ENCODE measurements at regions not wholly inside any gene's neighbourhood (a gene's known extent, or its start where the extent isn't known, plus 50 kb on each side); places are given as distances from the start of the nearest gene placed in this dataset.

- H3K4me1 ChIP-seq (ENCODE audit: low read depth, poor library complexity, severe bottlenecking), result peaks cover 10% of the 10 kb centered on the region
Measured at GRCh38 chr6:167056370-167056769, 57.2 kb downstream of the CEP43 start.

DNA sequence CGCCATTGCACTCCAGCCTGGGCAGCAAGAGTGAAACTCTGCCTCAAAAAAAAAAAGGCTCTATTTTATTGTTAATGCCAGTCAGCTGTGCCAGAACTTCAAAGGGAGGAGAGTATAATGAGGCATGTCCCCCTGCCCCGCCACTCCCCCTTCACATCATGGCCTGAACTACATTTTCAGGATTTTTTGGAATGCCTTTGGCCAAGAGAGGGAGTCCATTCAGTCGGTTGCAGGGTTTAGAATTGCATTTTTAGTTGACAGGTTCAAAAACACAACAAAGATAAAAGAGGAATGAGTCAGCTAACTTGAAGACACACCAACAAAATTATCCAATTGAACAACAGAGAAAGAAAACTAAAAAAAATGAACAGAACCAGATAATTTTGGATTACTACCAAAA is 59.1 kb downstream of the CEP43 start:
- Histone ChIP-seq H3K4me3 (IDR thresholded peaks at IDR 0.05; ENCODE audit: insufficient read depth, low read depth, low read length) (no peak overlapping the region), H3K4me1 (ENCODE audit: low read depth, poor library complexity, severe bottlenecking) (peaks cover 10% of the 10 kb centered on the region), H2AFZ (ENCODE audit: low read depth) (no peak overlapping the region), H3K27me3 (ENCODE audit: insufficient read depth, low read depth) (no peaks in the 10 kb centered on the region), H3K27ac (no peak overlapping the region), H4K20me1 (ENCODE audit: insufficient read depth) (no peaks in the 10 kb centered on the region), H3K4me2 (no peak overlapping the region), H3K9ac (no peak overlapping the region), H3K36me3 (ENCODE audit: insufficient read depth) (no peaks in the 10 kb centered on the region), H3K79me2 (ENCODE audit: insufficient read depth, low read depth) (no peaks in the 10 kb centered on the region)
- TF ChIP-seq CTCF (conservative IDR thresholded peaks at IDR 0.05; ENCODE audit: low read depth, low read length), result no peak

More at GRCh38 chr6:167056370-167056769, 57.2 kb downstream of the CEP43 start:
- H3K79me2 ChIP-seq (ENCODE audit: insufficient read depth, low read depth), result no peaks in the 10 kb centered on the region
- no peak overlapping the region for H2AFZ ChIP-seq (ENCODE audit: low read depth)
- H3K27me3 ChIP-seq (ENCODE audit: insufficient read depth, low read depth), result no peaks in the 10 kb centered on the region
- H4K20me1 ChIP-seq (ENCODE audit: insufficient read depth), result no peaks in the 10 kb centered on the region
- H3K4me2 ChIP-seq, result 0 out of 2 replicates have a peak overlapping the region, but pooled peaks have one; percentile 15
- H3K4me3 ChIP-seq (IDR thresholded peaks at IDR 0.05; ENCODE audit: insufficient read depth, low read depth, low read length), result no peak overlapping the region
- H3K27ac ChIP-seq, result no peak overlapping the region
- H3K9ac ChIP-seq, result no peak overlapping the region
- no peak for TF ChIP-seq CTCF (conservative IDR thresholded peaks at IDR 0.05; ENCODE audit: low read depth, low read length)
- H3K36me3 ChIP-seq (ENCODE audit: insufficient read depth), result no peaks in the 10 kb centered on the region

All from KMS-11 (cell line).